Nephron progenitor cell (in vitro differentiated cells): ENCODE measurements at regions not wholly inside any gene's neighbourhood (a gene's known extent, or its start where the extent isn't known, plus 50 kb on each side); places are given as distances from the start of the nearest gene placed in this dataset.

Source experiments
- DNase-seq: peaks from one replicate; pipeline ENCODE4 v3.0.0; 2021
- H3K27ac Mint-ChIP-seq: 2 replicates; pipeline ENCODE4 v1.8.0; 2021; ENCODE audit warnings: mild to moderate bottlenecking, moderate library complexity, mixed read lengths
- H3K27me3 Mint-ChIP-seq: 2 replicates; pipeline ENCODE4 v1.8.0; 2021; ENCODE audit warnings: mild to moderate bottlenecking, low read depth, mixed read lengths; ENCODE audit not compliant: poor library complexity
- H3K36me3 Mint-ChIP-seq: 2 replicates; pipeline ENCODE4 v1.8.0; 2021; ENCODE audit warnings: low read depth, mixed read lengths
- H3K4me1 Mint-ChIP-seq: 2 replicates; pipeline ENCODE4 v1.8.0; 2021; ENCODE audit warnings: mixed read lengths
- H3K4me3 Mint-ChIP-seq: 2 replicates; pipeline ENCODE4 v1.8.0; 2021; ENCODE audit warnings: mild to moderate bottlenecking, moderate library complexity, mixed read lengths
- H3K9me3 Mint-ChIP-seq: 2 replicates; pipeline ENCODE4 v1.8.0; 2021; ENCODE audit warnings: mild to moderate bottlenecking, moderate library complexity, mixed read lengths
- CTCF ChIP-seq: fragments of 200-600 bp; sonication (generic); IDR thresholded peaks from 2 replicates; pipeline ENCODE4 v1.5.0; 2021; ENCODE audit warnings: antibody characterized with exemption

- no peaks in the 10 kb centered on the region for H3K9me3 Mint-ChIP-seq
- no peak overlapping the region for H3K4me3 Mint-ChIP-seq
- no peaks in the 10 kb centered on the region for H3K36me3 Mint-ChIP-seq
- peaks cover 2% of the 10 kb centered on the region for H3K27me3 Mint-ChIP-seq
- no peaks in the 10 kb centered on the region for H3K4me1 Mint-ChIP-seq
- no peak for TF ChIP-seq CTCF
- no peak for DNase-seq
- no peak overlapping the region for H3K27ac Mint-ChIP-seq
Measured at GRCh38 chr18:55133378-55133777, 174.1 kb upstream of the CCDC68 start.

- H3K27me3 Mint-ChIP-seq: no peaks in the 10 kb centered on the region
Measured at GRCh38 chr18:55128437-55128836, 169.2 kb upstream of the CCDC68 start.

GRCh38 chr18:55124078-55124763, 165.0 kb upstream of the CCDC68 start:
- Mint-ChIP-seq H3K9me3 (peaks cover 10% of the 10 kb centered on the region), H3K4me1 (no peaks in the 10 kb centered on the region), H3K27ac (no peak overlapping the region), H3K4me3 (no peak overlapping the region), H3K36me3 (no peaks in the 10 kb centered on the region), H3K27me3 (no peaks in the 10 kb centered on the region)
- no peak for TF ChIP-seq CTCF
- no peak for DNase-seq

More at GRCh38 chr18:55128437-55128836, 169.2 kb upstream of the CCDC68 start:
- Mint-ChIP-seq H3K4me3 (no peak overlapping the region), H3K4me1 (no peaks in the 10 kb centered on the region), H3K36me3 (no peaks in the 10 kb centered on the region), H3K9me3 (peaks cover 10% of the 10 kb centered on the region), H3K27ac (no peak overlapping the region)
- no peak for TF ChIP-seq CTCF
- DNase-seq: no peak

GRCh38 chr18:55123361-55123760, 164.1 kb upstream of the CCDC68 start:
- peaks cover 10% of the 10 kb centered on the region for H3K9me3 Mint-ChIP-seq
- H3K4me3 Mint-ChIP-seq: no peak overlapping the region
- no peaks in the 10 kb centered on the region for H3K27me3 Mint-ChIP-seq
- TF ChIP-seq CTCF: no peak
- H3K36me3 Mint-ChIP-seq: no peaks in the 10 kb centered on the region
- no peaks in the 10 kb centered on the region for H3K4me1 Mint-ChIP-seq
- DNase-seq: no peak
- H3K27ac Mint-ChIP-seq: no peak overlapping the region

GRCh38 chr18:55121397-55122170, 162.3 kb upstream of the CCDC68 start:
- peak overlapping the region; percentile 29 for H3K27ac Mint-ChIP-seq
- no peak overlapping the region for H3K4me3 Mint-ChIP-seq
- H3K36me3 Mint-ChIP-seq: no peaks in the 10 kb centered on the region
- no peaks in the 10 kb centered on the region for H3K27me3 Mint-ChIP-seq
- peaks cover 2% of the 10 kb centered on the region for H3K9me3 Mint-ChIP-seq
- H3K4me1 Mint-ChIP-seq: no peaks in the 10 kb centered on the region
- TF ChIP-seq CTCF: no peak
- DNase-seq: no peak

GRCh38 chr18:55120896-55121295, 161.6 kb upstream of the CCDC68 start:
- no peaks in the 10 kb centered on the region for H3K36me3 Mint-ChIP-seq
- no peaks in the 10 kb centered on the region for H3K27me3 Mint-ChIP-seq
- H3K9me3 Mint-ChIP-seq: no peaks in the 10 kb centered on the region
- H3K27ac Mint-ChIP-seq: no peak overlapping the region
- no peaks in the 10 kb centered on the region for H3K4me1 Mint-ChIP-seq
- H3K4me3 Mint-ChIP-seq: no peak overlapping the region
- DNase-seq: no peak
- no peak for TF ChIP-seq CTCF
